8988T (cell line): ENCODE measurements at regions not wholly inside any gene's neighbourhood (a gene's known extent, or its start where the extent isn't known, plus 50 kb on each side); places are given as distances from the start of the nearest gene placed in this dataset.
"Not testable (repeated sequence)": the region's sequence is repeated elsewhere in the genome, so short reads cannot be mapped to it uniquely, and the experiment has no call there.

ENCODE experiments used
- DNase-seq: peaks from one replicate; pipeline ENCODE4 v3.0.0; 2011

DNA sequence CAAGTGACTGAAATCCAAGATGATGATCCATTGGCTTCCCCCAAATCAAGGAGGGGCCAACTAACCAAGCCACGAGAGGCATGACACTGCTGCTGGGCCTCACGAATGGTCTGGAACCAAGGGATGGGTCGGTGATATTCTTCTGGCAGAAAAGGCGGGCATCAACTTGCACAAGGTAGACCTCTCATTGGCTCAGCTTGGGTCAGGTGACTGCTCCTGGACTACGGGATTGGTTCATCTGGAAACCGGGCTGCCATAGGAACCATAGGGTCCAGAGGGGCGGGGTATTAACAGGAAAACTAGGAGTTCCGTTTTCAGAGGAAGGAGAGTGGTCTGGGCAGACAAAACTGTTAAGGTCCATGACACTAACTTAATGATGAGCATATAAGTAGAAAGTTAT, 100.9 kb downstream of the TFAP2C start:
- DNase-seq, result no peak

DNA sequence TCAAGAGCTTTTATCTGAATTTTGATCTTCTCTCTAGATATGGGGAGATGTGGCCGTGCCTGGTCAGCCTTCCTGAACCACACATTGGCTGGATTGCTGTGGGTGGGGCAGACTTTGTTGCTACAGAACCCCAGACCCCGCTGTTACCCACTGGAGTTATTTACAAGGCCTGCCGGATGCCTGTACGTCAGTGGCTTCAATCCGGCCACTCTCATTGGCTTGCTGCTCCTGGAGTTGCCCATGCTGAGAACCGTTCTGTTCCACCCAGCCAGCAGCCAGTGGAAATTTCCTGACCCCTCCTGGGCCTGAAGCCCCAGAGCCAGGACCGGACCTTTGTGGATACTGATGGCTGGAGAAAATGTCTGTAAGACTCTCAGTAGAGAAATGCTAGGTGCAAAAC, 101.9 kb downstream of the TFAP2C start:
- no peak for DNase-seq

DNA sequence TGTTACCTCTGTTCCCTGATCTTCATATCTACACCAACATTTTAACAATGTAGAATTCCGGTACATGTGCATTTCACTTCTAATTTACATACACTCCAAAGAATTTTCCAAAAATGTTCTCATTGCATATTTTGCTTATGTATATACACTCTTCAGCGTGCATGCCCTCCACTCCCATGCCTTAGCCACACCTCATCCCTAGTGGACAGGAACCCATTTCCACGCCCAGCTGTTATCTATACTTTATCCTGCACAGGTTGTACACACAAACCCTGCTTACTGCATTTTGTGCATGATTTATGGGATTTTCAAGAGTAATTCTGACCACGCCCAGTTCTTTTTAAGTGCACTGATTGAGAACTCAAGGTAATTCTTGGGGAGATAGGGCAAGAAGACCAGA, 102.4 kb downstream of the TFAP2C start:
- no peak for DNase-seq

DNA sequence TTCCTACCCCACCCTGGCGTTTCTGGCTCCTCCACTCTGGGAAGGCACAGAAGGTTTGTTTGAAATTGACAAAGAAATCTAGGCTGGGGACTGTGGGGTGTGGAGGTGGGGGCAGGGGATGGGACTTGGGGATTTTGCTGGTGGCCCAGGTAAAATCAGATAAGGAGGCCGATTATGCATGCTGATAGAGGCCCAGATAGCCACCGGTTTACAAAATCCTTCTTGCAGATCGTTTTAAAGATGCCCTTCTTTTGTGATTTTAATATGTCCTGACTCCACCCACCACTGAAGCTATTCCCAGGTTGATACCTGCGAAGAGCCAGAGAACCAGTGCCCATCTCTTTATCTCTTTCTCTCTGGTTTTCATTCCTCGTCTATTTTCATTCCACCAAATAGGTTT, 104.9 kb downstream of the TFAP2C start:
- DNase-seq, result no peak

DNA sequence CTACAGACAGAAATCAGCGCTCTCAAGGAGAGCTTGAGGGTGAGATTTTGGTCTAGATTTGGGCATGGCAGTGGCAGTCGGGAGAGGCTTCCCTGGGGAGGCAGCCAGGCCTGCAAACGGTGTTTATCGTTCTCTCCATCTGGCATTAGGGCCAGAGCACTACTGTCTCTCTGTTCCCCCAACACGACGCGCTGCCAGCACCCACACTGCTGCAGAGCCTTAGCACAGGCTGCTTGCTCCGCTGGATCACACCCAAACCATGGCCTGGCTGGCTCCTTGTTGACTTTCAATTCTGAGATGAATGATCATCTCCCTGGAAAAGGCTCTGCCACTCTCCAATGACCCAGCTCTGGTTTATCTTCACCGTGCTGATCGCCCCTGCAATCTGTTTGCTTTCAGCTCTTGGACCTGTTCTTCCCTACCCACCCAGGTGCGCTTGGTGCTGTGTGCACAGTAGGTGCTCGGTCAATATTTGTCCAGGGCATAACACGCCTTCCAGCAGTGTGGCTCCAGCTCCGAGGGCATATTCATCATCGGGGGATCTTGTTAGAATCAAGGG, 106.1 kb downstream of the TFAP2C start:
- no peak for DNase-seq

DNA sequence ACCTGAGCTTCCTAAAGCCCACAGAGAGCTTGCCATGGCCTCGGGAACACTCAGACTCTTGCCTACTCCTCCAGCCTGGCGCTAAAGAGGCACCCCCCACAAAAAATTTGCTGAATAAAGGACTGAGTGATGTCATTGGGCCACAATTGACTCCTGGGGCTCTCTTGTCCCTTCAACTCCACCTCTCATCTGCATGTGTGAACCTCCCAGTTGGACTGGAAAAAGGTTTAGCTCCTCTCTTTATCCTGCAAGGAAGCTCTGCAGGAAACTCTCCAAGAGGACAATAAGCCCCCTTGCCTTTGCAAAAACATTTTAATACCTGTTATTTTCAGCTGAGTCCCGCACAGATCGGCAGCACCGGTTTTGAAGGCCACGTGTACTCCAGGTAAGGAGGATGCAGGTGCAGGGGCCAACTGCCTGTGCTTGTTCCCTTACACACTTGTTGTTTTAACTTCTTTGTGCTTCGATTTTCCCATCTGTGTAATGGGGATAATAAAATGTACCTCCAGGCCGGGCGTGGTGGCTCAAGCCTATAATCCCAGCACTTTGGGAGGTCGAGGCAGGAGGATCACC, 107.3 kb downstream of the TFAP2C start:
- DNase-seq, result no peak

DNA sequence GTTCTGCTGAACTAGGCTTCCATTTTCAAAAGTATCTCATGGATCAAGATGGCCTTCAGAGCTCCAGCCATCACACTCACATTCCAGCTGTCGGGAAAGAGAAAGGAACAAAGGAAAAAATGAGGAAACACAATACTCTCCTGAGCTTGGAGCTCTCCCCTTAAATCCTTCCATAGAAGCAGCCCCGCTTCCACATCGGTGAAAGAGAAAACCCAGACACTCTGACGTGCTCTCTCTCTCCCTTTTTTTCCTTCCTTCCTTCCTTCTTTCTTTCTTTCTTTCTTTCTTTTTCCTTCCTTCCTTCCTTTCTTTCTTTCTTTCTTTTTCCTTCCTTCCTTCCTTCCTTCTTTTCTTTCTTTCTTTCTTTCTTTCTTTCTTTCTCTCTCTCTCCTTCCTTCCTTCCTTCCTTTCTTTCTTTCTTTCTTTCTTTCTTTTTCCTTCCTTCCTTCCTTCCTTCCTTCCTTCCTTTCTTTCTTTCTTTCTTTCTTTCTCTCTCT, 115.3 kb downstream of the TFAP2C start:
- DNase-seq, result not testable (repeated sequence)

DNA sequence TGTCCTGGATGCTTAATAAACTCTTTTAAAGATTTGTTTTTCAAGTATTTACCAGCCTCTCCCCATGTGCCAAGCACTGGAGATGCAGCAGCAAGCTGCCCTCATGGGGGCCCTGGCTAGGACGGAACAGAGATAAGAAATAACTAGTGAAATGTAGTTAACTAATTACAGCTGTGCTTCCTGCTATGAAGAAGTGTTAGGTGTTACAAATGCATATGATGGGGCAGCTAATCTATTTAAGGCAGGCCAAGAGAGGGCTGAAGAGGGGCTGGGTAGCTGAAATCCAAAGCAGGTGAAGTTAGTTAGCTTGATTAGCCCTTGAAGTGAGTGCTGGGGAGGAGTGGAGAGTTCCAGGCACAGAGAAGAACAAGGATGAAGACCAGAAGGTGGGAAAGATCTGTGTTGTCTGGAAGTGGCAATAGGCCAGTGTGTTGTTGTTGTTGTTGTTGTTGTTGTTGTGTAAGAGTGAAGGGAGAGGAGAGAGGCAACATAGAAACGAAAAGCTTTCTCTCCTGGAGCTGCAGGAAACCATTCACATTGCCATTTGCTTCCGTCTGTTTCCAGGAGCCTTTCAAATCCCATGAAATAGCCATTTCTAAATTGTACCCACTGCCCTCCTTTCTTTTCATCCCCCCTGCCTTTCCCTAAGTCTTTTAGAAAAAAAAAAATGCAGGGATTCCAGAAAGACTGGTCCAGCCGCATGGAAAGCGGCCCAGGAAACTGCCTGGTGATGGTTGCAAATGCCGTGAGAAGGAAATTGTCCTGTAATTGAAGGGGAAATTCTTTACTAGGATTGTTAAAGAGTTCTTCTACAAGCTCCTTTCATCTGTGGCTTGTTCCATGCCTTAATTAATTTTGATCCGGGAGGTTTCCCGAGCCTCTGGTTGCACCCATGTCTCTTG, 119.6 kb downstream of the TFAP2C start:
- no peak for DNase-seq

DNA sequence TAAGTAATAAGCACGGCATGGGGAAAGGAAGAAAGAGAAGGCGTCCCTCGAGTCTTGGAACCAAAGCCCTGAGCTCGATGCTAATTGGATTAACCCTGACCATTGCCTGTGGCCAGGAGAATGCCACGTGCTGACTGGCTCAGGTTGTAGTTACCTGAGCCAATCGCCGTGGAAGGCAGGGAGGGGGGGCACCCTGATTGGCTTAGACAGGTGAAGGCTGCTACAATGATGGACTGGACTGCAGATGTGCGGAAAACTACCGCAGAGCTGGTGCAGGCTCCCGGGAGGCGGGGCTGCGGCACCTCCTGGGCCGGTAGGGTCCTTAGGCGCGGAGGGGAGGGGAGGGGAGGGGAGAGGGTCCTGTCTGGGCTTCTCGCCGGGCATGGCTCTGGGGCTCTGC, 121.3 kb downstream of the TFAP2C start:
- no peak for DNase-seq

DNA sequence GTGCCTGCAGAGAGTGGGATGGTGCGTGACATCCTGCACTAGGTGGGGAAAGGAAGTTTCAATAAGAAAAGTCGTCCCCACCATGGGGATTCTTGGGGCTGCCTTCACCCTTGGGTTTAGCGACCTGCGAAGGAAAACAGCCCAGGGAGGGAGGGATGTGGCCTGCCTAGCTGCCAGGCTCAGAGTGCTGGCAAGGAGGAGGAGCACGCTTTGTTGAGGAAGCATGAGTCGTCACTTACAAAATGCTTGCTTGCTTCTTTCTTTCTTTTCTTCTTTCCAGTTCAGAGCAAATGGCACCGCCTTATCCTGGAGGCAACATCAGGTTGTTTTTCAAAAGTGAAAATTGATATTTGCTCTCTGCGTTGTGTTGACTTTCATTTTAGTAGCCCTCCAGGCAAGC, 123.2 kb downstream of the TFAP2C start:
- no peak for DNase-seq

DNA sequence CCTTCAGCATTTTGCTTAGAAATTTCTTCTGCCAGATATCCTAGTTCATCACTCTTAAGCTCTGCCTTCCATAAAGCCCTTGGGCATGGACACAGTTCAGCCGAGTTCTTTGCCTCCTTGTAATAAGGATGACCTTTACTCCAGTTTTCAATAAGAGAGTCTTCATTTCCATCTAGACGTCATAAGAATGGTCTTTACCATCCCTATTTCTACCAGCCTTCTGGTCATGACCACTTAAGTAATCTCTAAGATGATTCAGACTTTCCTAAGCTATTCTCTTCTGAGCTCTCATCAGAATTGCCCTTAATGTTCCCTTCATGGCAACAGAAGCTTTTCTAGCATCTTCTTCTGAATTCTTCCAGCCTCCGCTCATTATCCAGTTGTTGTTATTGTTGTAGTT, 126.1 kb downstream of the TFAP2C start:
- DNase-seq, result no peak

DNA sequence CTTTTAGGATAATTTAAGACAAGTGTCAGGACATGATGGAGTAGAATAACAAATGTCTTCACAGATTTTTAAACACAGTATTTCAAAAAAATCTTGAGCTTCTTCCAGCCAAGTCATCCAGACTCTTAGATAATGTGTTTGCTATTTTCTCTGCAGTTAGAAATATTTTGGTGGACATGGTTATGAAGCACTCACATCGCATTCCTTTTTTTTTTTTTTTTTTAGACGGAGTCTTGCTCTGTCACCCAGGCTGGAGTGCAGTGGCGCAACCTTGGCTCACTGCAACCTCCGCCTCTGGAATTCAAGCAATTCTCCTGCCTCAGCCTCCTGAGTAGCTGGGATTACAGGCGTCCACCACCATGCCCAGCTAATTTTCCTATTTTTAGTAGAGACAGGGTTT, 127.6 kb downstream of the TFAP2C start:
- DNase-seq, result not testable (repeated sequence)

DNA sequence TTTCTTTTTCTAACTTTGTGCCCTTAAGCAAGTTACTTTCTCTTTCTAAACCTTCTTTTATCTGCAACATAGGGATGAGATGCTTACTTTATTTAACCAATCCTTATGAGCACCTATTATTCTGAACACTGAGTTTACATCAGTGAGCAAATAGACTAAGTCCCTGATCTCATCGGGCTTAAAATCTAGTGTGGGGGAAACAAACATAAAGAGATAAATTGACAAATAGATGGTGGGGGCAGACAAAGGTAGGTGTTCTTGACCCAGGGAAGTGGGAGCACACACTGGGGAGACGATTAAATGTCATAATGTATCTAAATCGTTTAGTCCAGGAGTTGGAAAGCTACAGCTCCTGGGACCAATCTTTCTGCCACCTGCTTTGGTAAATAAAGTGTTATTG, 129.6 kb downstream of the TFAP2C start:
- DNase-seq, result no peak

DNA sequence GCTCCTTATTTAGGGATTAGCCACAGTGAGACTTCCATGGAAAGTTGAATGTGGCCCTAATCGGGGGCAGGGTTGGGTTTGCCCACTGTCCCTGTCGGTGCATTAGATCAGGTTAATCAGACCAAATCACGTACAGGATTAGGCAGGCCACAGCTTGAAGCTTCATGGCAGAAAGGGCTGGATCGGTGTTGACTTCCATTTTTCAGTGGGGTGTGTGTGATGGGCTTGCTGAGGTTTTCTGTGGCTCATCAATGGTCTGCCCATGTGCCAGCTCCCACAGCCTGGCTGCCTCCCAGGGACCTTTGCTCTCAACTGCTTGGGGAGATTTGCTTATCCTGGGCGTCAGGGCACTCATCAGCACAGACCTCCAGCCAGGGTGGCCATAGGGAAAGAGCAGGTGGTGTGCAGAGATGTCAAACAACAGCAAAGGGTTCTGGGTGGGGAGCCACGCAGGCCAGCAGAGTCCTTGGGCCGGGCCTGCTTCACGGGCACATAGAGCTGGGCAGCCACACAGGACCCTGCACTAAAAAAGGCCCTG, 130.7 kb downstream of the TFAP2C start:
- no peak for DNase-seq

DNA sequence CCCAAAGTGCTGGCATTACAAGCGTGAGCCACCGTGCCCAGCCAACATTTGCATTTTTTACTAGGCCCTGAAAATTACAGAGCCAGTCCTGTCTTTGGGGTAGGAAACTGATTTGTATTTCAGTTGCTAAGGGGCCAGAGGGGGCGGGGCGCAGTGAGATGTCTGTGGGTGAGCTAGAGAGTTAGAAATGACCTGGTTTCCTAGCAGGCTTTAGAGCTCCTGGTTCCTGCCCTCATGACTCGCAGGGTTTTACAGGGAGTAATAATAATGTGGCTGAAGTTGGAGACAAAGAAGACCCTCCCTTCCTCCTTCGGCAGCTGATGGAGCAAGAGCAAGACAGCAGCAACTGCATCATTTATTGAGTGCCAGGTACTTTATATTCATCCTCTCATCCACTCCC, 131.5 kb downstream of the TFAP2C start:
- no peak for DNase-seq

DNA sequence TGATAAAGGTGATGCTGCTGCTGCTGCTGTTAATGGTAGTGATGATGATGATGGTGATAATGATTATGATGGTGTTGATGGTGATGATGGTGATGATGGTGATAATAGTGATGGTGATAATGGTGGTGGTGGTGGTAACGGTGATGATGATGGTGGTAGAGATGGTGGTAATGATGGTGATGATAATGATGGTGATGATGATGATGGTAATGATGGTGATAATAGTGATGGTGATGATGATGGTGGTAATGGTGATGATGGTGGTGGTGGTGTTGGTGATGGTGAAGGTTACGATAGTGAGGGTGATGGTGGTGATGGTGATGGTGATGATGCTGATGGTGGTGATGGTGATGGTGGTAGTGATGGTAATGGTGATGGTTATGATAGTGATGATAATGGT, 132.3 kb downstream of the TFAP2C start:
- DNase-seq, result no peak

DNA sequence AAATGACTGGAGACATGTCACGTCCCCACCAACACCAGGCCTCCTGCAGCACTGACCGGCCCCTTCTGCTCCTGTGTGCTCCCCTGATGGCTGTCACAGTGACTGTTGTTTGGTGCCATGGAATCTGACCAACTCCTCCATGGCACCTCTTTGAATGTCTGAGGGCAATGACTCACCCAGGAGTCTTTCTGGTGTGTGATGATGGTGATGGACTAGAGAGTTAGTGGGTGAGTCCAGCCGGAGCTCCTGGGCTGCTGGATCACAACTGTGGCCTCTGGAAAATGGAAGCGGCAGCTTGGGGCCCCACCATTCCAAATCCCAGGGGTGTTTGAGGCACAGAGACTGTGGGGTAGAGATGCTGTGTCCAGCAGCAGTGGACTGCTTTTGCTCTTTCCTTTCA, 133.3 kb downstream of the TFAP2C start:
- DNase-seq, result no peak

DNA sequence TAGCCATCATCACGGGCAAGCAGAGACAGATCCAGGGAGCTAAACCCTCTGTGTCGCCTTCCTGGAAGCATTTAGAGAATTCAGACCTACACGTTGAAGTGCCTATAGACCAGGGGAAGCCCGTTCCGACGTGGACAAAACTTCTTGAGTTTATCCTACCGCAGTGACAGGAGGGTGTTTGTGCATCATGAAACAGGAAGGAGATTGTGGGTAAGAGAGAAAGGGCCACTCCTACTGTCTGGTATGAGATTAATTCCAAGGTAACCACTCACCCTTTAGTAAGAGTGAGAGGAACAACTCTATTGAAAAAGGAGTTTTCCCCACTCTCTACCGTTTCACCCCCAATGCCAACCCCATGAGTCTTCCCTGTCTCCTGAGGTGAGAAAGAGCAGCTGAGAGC, 133.7 kb downstream of the TFAP2C start:
- no peak for DNase-seq

DNA sequence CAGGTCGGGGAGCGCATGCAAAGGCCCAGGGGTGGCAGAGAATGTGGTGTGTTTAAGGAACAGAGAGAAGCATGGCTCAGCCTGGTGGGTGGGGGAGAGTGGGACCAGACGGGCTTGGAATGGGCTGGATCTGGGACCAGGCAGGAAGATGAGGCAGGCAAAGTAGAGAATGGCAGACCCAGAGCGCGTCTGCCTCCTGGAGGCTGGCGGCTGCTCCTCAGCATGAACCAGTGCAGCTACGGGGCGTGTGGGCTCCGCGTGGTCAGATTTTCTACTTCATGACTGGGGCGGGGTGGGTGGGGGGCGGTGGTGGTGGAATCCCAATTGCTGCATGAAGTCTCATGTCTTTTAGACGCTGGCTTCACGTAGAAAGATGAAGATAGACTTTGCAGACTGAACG, 135.6 kb downstream of the TFAP2C start:
- no peak for DNase-seq

DNA sequence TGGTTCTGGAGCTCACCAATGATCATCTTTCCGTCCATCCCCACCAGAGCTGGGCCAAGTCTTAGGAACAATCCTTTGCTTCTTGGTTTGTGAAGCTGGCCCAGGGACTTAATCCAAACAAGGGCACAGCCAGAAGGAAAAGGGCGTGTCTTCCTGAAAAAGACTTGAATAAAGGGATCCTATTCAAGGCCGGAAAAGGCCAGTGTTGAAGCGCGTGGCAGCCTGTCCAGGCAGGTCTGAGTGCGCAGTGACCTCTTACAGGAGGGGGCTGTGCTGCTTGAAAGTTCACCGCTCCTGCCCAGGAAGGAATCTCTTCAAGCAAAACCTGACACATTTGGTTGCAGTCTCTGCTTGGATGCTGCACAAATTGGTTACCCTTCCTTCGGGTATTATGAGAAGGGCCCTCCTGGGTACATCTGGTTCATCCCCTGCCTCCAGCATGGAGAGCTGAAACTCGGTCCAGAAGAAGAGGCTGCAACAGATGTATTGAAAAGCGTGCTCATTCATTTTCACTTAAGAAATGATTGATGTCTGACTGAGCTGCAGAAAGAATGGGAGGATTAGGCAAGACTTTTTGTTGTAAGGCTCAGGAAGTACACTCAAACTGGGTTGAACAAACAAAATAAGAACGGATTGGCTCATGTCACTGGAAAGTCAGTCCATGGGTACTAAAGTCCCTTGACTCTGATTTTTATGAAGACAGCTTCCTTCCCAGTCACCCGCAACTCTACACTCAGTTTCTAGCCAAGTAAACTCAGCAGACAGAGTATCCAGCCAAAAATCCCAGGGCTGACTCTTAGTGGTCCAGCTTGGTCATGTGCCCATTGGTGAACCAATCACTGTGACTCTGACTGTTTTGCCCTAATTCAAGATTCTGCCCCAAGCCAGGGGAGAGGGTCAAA, 136.3 kb downstream of the TFAP2C start:
- no peak for DNase-seq

DNA sequence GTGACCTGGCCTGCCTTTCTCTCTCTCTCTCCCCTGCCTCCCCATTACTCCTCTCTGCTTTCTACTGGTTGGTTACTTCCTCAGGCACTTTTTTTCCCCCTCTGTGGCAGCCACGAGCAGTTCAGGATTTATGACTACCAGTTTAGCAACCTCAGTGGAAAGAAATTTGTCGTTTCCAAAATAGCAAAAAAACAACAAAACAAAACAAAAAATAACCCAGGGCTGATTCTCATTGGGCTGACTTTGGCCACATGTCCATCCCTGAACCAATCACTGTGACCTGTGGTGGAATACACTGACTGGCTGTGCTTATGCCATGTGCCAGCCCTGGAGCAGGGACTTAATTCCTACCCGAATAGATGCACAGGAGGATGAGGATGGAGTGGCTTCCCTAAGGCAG, 137.4 kb downstream of the TFAP2C start:
- DNase-seq, result no peak

DNA sequence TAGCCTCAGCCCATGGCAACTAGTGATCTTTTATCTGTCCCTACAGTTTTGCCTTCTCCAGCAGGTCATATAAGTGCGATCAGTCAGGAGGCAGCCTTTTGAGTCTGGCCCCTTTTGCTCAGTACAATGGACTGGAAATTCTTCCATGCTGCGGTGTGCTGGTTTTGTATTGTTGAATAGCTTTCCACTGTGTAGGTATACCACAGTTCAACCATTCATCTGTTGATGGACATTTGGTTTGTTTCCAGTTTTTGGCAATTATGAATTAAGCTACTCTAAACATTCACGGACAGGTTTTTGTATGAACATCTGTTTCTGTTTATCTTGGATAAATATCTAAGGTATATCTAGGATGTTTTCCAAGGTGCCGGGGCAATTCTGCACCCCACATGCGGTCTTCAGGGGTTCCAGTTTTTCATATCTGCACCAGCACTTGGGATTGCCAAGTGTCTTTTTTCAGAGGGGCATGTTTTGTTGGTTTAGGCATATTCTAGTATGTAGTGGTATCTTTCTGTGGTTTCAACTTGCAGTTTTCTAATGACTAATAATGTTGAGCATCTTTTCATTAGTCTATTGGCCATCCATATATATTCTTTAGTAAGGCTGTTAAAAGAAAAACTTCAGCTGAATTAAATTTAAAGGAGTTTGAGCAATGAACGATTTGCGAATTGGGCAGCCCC, 141.0 kb downstream of the TFAP2C start:
- no peak for DNase-seq
